ENCODE measurements at regions not wholly inside any gene's neighbourhood (a gene's known extent, or its start where the extent isn't known, plus 50 kb on each side); places are given as distances from the start of the nearest gene placed in this dataset.

DNA sequence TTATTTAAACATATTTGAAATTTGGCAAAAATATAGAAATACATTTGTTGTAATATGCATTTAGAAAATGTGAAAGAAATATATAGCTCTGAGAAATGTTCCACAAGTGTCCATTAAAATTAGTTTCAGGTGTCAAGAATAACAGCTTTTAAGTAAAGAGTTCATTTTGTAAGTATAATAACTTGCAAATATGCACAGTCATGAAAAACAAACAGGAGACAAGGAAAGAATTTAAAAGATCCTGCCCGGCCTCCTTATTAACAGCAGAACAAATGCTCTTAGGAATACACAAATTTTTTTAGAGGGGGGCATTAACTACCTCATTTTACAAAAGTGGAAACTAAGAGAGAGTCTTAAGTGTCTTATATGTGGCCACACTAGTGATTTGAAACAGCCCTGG, 77.7 kb upstream of the DBX2 start:
- no peak overlapping the region for H3K4me3 ChIP-seq (ENCODE audit: low read depth, low read length)
- TF ChIP-seq, protein P1, sequence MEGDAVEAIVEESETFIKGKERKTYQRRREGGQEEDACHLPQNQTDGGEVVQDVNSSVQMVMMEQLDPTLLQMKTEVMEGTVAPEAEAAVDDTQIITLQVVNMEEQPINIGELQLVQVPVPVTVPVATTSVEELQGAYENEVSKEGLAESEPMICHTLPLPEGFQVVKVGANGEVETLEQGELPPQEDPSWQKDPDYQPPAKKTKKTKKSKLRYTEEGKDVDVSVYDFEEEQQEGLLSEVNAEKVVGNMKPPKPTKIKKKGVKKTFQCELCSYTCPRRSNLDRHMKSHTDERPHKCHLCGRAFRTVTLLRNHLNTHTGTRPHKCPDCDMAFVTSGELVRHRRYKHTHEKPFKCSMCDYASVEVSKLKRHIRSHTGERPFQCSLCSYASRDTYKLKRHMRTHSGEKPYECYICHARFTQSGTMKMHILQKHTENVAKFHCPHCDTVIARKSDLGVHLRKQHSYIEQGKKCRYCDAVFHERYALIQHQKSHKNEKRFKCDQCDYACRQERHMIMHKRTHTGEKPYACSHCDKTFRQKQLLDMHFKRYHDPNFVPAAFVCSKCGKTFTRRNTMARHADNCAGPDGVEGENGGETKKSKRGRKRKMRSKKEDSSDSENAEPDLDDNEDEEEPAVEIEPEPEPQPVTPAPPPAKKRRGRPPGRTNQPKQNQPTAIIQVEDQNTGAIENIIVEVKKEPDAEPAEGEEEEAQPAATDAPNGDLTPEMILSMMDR (IDR thresholded peaks at IDR 0.05; ENCODE audit: low read depth, low read length, missing control alignments) = no peak
- DNase-seq (ENCODE audit: low read depth) = no peak

DNA sequence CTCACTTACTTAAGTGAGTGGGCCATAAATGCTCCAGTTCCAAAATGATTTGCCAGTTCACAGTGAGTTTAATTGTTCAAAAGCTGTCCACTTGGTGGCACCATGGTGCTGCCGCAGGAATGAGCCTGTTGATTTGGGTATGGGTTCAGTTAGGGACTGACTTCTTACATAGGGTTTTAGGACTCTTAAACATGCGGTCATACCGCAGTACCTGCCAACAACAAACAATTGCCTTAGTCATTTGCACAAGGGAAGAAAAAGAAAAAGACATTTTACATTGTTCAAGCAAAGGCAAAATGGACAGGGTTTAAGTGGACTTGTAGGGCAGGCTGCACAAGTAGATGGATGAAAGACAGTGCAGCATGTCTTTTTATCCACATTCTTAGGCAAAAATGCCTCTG, 80.0 kb upstream of the DBX2 start:
- no peak overlapping the region for H3K4me3 ChIP-seq (ENCODE audit: low read depth, low read length)
- TF ChIP-seq, protein P1 (IDR thresholded peaks at IDR 0.05; ENCODE audit: low read depth, low read length, missing control alignments) = peak; percentile 65
- DNase-seq (ENCODE audit: low read depth) = peak; percentile 12

DNA sequence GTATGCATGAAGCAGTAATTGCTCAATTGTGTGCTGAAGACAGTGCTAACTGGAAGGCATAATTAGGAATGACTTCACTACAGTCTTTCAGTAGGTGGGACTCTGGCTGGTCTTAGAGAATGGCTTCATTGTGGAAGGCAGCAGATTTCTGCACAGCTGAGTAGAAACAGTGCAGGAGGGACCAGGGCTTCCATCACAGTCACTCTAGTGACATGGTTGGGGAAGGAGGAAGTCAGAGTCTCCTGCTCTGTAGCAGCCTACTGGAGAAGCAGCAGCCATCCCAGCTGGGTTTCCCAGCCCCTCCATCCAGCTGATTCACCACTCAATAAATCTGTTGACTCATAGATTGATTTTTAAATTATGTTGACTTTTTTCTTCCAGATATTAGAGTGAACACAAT, 80.6 kb upstream of the DBX2 start:
- no peak overlapping the region for H3K4me3 ChIP-seq (ENCODE audit: low read depth, low read length)
- no peak for DNase-seq (ENCODE audit: low read depth)
- TF ChIP-seq, protein P1 (IDR thresholded peaks at IDR 0.05; ENCODE audit: low read depth, low read length, missing control alignments) = no peak

GRCh38 chr12:45138609-45139008, 77.3 kb upstream of the ANO6 start:
- H3K4me3 ChIP-seq (ENCODE audit: low read depth, low read length) = no peak overlapping the region
- TF ChIP-seq, protein P1 (IDR thresholded peaks at IDR 0.05; ENCODE audit: low read depth, low read length, missing control alignments) = no peak
- no peak for DNase-seq (ENCODE audit: low read depth)

- DNase-seq (ENCODE audit: low read depth) = no peak
- H3K4me3 ChIP-seq (ENCODE audit: low read depth, low read length) = no peak overlapping the region
- TF ChIP-seq, protein P1 (IDR thresholded peaks at IDR 0.05; ENCODE audit: low read depth, low read length, missing control alignments) = no peak
Observed at GRCh38 chr12:45148006-45148405, 67.9 kb upstream of the ANO6 start.

DNA sequence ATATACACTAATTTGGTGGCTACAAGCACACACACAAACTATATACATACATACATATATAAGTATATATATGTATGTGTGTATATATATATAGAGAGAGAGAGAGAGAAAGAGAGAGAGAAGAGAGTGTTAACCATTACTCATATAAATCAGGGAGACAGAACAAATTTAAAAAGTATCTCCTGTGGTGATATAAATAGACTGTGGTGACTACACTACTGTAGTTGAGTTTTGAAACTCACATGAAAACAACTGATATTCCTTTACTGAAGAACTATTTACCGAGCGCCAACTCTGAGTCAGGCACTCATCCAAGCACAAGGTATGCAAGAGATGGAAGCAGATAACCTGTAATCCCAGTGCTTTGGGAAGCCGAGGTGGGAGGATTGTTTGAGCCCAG, 67.3 kb upstream of the ANO6 start:
- TF ChIP-seq, protein P1 (IDR thresholded peaks at IDR 0.05; ENCODE audit: low read depth, low read length, missing control alignments) = no peak
- no peak overlapping the region for H3K4me3 ChIP-seq (ENCODE audit: low read depth, low read length)
- no peak for DNase-seq (ENCODE audit: low read depth)

DNA sequence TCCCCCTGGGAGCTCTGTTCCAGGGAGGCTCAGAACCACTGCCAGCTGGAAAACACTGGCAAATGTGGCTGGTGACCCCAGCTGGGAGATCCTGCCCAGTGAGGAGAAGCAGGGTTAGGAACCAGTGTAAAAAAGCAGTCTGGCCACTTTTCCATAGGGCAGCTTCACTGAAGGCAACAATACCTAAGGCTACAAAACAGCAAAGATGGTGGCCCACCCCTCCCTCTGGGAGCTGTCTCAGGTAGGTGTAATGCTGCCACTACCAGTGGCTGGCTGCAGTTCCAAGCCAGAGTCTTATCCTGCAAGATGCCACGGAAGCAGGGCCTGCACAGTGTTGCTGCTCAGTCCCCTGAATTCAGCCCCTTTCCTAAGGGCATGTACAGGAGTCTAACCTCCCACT, 50.6 kb upstream of the ANO6 start:
- TF ChIP-seq, protein P1 (IDR thresholded peaks at IDR 0.05; ENCODE audit: low read depth, low read length, missing control alignments) = no peak
- no peak for DNase-seq (ENCODE audit: low read depth)
- H3K4me3 ChIP-seq (ENCODE audit: low read depth, low read length) = no peak overlapping the region

All from GM12864 (cell line).